ENCODE measurements at regions not wholly inside any gene's neighbourhood (a gene's known extent, or its start where the extent isn't known, plus 50 kb on each side); places are given as distances from the start of the nearest gene placed in this dataset.

- no peak overlapping the region for H3K4me3 ChIP-seq (ENCODE audit: low read length in 3 of 3)
- H3K9ac ChIP-seq (ENCODE audit: low read length in 3 of 3) = no peak overlapping the region
- no peak for DNase-seq
- no peaks in the 10 kb centered on the region for H3K27me3 ChIP-seq (ENCODE audit: control insufficient read depth, insufficient read depth, low read length)
- no peaks in the 10 kb centered on the region for H3K36me3 ChIP-seq (ENCODE audit: control insufficient read depth in 2 of 3, insufficient read depth in 3 of 3, low read length in 3 of 3)
- intact Hi-C loops (cut with DNase I) = no loop called here
- H3K4me1 ChIP-seq (ENCODE audit: control insufficient read depth in 2 of 3, insufficient read depth in 2 of 3, low read depth in 1 of 3, low read length in 3 of 3) = no peaks in the 10 kb centered on the region
- no peak overlapping the region for H3K27ac ChIP-seq (ENCODE audit: low read depth in 2 of 2, low read length in 2 of 2)
- FAIRE-seq = no peak
- H3K9me3 ChIP-seq (ENCODE audit: control insufficient read depth in 2 of 3, insufficient read depth in 1 of 3, low read length in 3 of 3) = no peaks in the 10 kb centered on the region
- no peak for TF ChIP-seq CTCF (IDR thresholded peaks at IDR 0.05; ENCODE audit: borderline replicate concordance, extremely low read depth, insufficient read depth)
Observed at GRCh38 chr4:116688536-116688935, 396.8 kb downstream of the TRAM1L1 start.

- TF ChIP-seq CTCF (IDR thresholded peaks at IDR 0.05; ENCODE audit: borderline replicate concordance, extremely low read depth, insufficient read depth) = no peak
- Histone ChIP-seq H3K9me3 (ENCODE audit: control insufficient read depth in 2 of 3, insufficient read depth in 1 of 3, low read length in 3 of 3) (no peaks in the 10 kb centered on the region), H3K27me3 (ENCODE audit: control insufficient read depth, insufficient read depth, low read length) (no peaks in the 10 kb centered on the region), H3K36me3 (ENCODE audit: control insufficient read depth in 2 of 3, insufficient read depth in 3 of 3, low read length in 3 of 3) (no peaks in the 10 kb centered on the region), H3K4me1 (ENCODE audit: control insufficient read depth in 2 of 3, insufficient read depth in 2 of 3, low read depth in 1 of 3, low read length in 3 of 3) (no peaks in the 10 kb centered on the region), H3K9ac (ENCODE audit: low read length in 3 of 3) (no peak overlapping the region), H3K27ac (ENCODE audit: low read depth in 2 of 2, low read length in 2 of 2) (no peak overlapping the region), H3K4me3 (ENCODE audit: low read length in 3 of 3) (no peak overlapping the region)
- no peak for FAIRE-seq
- DNase-seq = no peak
- intact Hi-C loops (cut with DNase I) = no loop called here
Observed at GRCh38 chr4:116668190-116668589, 417.2 kb downstream of the TRAM1L1 start.

- DNase-seq = no peak
- H3K9me3 ChIP-seq (ENCODE audit: control insufficient read depth in 2 of 3, insufficient read depth in 1 of 3, low read length in 3 of 3) = no peaks in the 10 kb centered on the region
- H3K27me3 ChIP-seq (ENCODE audit: control insufficient read depth, insufficient read depth, low read length) = no peaks in the 10 kb centered on the region
- H3K9ac ChIP-seq (ENCODE audit: low read length in 3 of 3) = no peak overlapping the region
- TF ChIP-seq CTCF (IDR thresholded peaks at IDR 0.05; ENCODE audit: borderline replicate concordance, extremely low read depth, insufficient read depth) = no peak
- H3K36me3 ChIP-seq (ENCODE audit: control insufficient read depth in 2 of 3, insufficient read depth in 3 of 3, low read length in 3 of 3) = no peaks in the 10 kb centered on the region
- no peaks in the 10 kb centered on the region for H3K4me1 ChIP-seq (ENCODE audit: control insufficient read depth in 2 of 3, insufficient read depth in 2 of 3, low read depth in 1 of 3, low read length in 3 of 3)
- intact Hi-C loops (cut with DNase I) = no loop called here
- no peak overlapping the region for H3K4me3 ChIP-seq (ENCODE audit: low read length in 3 of 3)
- H3K27ac ChIP-seq (ENCODE audit: low read depth in 2 of 2, low read length in 2 of 2) = no peak overlapping the region
- no peak for FAIRE-seq
Observed at GRCh38 chr4:116665716-116666115, 419.7 kb downstream of the TRAM1L1 start.

GRCh38 chr4:116664198-116664597, 421.2 kb downstream of the TRAM1L1 start:
- Histone ChIP-seq H3K27ac (ENCODE audit: low read depth in 2 of 2, low read length in 2 of 2) (no peak overlapping the region), H3K4me1 (ENCODE audit: control insufficient read depth in 2 of 3, insufficient read depth in 2 of 3, low read depth in 1 of 3, low read length in 3 of 3) (no peaks in the 10 kb centered on the region), H3K36me3 (ENCODE audit: control insufficient read depth in 2 of 3, insufficient read depth in 3 of 3, low read length in 3 of 3) (no peaks in the 10 kb centered on the region), H3K27me3 (ENCODE audit: control insufficient read depth, insufficient read depth, low read length) (no peaks in the 10 kb centered on the region), H3K9me3 (ENCODE audit: control insufficient read depth in 2 of 3, insufficient read depth in 1 of 3, low read length in 3 of 3) (peaks cover 0 to 7% (median 2%) of the 10 kb centered on the region in 3 donors), H3K9ac (ENCODE audit: low read length in 3 of 3) (no peak overlapping the region), H3K4me3 (ENCODE audit: low read length in 3 of 3) (no peak overlapping the region)
- intact Hi-C loops (cut with DNase I) = no loop called here
- DNase-seq = no peak
- FAIRE-seq = no peak
- TF ChIP-seq CTCF (IDR thresholded peaks at IDR 0.05; ENCODE audit: borderline replicate concordance, extremely low read depth, insufficient read depth) = no peak

Measured in kidney (tissue), 13 donors.